ENCODE measurements at regions not wholly inside any gene's neighbourhood (a gene's known extent, or its start where the extent isn't known, plus 50 kb on each side); places are given as distances from the start of the nearest gene placed in this dataset.

DNA sequence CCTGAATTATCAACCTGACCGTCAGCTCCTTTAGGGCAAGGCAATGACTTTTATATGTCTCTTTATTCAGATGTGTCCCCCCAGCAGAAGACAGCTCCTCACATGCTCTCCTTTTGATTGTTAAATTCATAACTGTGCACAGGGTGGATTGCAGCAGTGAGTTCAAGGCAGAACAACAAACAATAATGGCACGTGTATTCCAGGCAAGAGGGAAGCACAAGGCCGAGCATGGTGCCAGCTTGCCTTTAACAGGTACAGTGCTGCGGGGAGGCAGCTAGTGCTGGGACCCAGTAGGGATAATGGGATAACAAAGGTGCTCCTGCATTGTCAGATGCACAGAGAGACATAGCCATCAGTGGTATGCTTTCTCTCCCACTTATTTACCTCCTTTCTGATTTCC is 248.4 kb downstream of the RHOU start:
- no peak overlapping the region for H3K27ac ChIP-seq
- no peak overlapping the region for H3K4me3 ChIP-seq
- TF ChIP-seq, protein P1, sequence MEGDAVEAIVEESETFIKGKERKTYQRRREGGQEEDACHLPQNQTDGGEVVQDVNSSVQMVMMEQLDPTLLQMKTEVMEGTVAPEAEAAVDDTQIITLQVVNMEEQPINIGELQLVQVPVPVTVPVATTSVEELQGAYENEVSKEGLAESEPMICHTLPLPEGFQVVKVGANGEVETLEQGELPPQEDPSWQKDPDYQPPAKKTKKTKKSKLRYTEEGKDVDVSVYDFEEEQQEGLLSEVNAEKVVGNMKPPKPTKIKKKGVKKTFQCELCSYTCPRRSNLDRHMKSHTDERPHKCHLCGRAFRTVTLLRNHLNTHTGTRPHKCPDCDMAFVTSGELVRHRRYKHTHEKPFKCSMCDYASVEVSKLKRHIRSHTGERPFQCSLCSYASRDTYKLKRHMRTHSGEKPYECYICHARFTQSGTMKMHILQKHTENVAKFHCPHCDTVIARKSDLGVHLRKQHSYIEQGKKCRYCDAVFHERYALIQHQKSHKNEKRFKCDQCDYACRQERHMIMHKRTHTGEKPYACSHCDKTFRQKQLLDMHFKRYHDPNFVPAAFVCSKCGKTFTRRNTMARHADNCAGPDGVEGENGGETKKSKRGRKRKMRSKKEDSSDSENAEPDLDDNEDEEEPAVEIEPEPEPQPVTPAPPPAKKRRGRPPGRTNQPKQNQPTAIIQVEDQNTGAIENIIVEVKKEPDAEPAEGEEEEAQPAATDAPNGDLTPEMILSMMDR (IDR thresholded peaks at IDR 0.05), result no peak
- TF ChIP-seq POLR2A (IDR thresholded peaks at IDR 0.05), result no peak
- H3K4me1 ChIP-seq, result peaks cover 0 to 8% (median 0%) of the 10 kb centered on the region in 4 donors
- H3K36me3 ChIP-seq, result no peaks in the 10 kb centered on the region
- H3K9me3 ChIP-seq, result no peaks in the 10 kb centered on the region
- DNase-seq, result peak in 1 of 3 donors; percentile 4
- H3K27me3 ChIP-seq, result no peaks in the 10 kb centered on the region

DNA sequence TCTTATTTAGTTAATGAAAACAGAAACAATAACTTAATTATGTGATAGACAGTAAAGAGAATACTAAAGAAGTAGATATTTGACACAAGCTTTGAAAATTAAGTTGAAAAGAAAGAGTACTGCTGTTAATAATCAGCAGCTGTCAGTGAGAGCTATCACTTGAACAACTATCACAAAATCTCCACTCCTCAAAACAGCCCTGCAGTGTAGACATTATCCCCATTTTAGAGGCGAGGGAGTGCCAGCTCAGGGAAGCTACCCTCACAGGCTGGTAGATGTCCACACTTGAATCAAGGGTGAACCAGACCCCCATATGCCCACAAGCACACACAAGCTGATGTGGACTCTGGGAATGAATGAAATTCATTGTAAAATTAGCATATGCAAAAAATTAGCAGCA is 248.8 kb downstream of the RHOU start:
- Histone ChIP-seq H3K4me1 (peaks cover 0 to 8% (median 0%) of the 10 kb centered on the region in 4 donors), H3K9me3 (no peaks in the 10 kb centered on the region), H3K36me3 (no peaks in the 10 kb centered on the region), H3K4me3 (no peak overlapping the region), H3K27me3 (no peaks in the 10 kb centered on the region), H3K27ac (no peak overlapping the region)
- TF ChIP-seq, protein P1 (IDR thresholded peaks at IDR 0.05), result no peak
- no peak for TF ChIP-seq POLR2A (IDR thresholded peaks at IDR 0.05)
- DNase-seq, result no peak

DNA sequence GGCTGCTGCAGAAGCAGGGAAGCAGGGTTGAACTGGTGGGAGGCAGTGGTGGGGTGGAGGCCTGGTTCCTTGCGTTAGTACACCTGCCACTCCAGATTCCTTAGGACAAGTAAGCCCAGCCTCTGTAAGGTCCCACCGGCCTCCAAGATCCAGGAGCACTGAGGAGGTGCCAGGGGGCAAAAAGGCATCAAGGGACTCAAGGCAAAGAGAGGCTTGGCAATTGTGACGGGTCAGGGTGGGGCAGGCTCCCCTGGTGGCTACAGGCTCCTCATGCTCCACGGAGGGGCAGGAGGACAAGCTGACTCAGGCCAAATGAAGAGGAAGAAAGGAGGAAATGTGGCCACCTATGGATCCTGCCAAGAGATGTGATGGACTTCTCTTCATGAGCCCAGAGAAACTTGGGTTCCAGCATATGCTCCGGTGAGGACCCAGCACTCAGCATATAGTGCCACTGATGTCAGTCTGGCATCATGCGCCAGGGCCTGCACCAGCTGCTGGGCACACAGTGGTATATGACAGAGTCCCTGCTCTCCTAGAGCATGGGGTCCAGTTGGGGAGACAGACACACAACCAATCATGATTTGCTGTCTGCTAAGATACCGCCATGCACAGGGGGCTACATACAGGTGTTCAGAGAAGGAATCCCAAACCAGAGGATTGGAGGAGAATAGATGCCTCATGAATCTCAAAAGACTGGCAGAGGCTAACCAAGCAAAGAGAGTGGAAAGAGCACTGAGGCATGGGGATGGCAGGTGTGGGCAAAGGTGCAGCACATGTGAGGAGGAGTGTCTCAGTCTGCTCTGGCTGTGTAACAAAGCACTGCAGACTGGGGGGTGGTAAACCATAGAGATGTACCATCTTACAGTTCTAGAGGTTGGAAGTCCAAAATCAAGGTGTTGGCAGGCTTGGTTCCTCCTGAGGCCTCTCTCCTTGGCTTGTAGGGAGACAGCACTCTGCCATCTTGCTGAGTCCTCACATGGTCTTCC is 249.7 kb downstream of the RHOU start:
- peak in 1 of 3 donors; percentile 30 for DNase-seq
- Histone ChIP-seq H3K4me3 (no peak overlapping the region), H3K4me1 (peaks cover 0 to 14% (median 0%) of the 10 kb centered on the region in 4 donors), H3K27me3 (no peaks in the 10 kb centered on the region), H3K27ac (no peak overlapping the region), H3K36me3 (no peaks in the 10 kb centered on the region), H3K9me3 (no peaks in the 10 kb centered on the region)
- TF ChIP-seq POLR2A (IDR thresholded peaks at IDR 0.05), result no peak
- TF ChIP-seq, protein P1 (IDR thresholded peaks at IDR 0.05), result no peak

DNA sequence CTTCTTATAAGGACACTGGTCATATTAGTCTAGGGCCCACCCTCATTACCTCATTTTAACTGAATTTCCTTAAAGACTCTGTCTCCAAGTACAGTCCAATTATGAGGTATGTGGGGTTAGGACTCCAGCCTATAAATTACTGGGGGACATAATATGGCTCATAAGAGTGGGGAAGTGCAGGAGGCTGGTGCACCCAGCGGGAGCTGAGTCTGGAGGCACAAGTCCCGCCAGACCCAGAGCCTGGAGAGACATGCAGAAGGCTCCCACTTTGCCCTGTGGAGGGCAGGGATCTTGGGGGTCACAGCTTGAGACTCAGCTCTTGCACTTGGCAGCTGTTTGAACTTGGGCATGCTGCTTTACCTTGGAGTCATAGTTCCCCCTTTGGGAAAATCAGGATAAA is 250.4 kb downstream of the RHOU start:
- Histone ChIP-seq H3K27me3 (no peaks in the 10 kb centered on the region), H3K4me1 (peaks cover 0 to 20% (median 0%) of the 10 kb centered on the region in 4 donors), H3K9me3 (no peaks in the 10 kb centered on the region), H3K27ac (no peak overlapping the region), H3K36me3 (no peaks in the 10 kb centered on the region), H3K4me3 (no peak overlapping the region)
- peak in 1 of 3 donors; percentile 2 for DNase-seq
- TF ChIP-seq, protein P1 (IDR thresholded peaks at IDR 0.05), result no peak
- no peak for TF ChIP-seq POLR2A (IDR thresholded peaks at IDR 0.05)

DNA sequence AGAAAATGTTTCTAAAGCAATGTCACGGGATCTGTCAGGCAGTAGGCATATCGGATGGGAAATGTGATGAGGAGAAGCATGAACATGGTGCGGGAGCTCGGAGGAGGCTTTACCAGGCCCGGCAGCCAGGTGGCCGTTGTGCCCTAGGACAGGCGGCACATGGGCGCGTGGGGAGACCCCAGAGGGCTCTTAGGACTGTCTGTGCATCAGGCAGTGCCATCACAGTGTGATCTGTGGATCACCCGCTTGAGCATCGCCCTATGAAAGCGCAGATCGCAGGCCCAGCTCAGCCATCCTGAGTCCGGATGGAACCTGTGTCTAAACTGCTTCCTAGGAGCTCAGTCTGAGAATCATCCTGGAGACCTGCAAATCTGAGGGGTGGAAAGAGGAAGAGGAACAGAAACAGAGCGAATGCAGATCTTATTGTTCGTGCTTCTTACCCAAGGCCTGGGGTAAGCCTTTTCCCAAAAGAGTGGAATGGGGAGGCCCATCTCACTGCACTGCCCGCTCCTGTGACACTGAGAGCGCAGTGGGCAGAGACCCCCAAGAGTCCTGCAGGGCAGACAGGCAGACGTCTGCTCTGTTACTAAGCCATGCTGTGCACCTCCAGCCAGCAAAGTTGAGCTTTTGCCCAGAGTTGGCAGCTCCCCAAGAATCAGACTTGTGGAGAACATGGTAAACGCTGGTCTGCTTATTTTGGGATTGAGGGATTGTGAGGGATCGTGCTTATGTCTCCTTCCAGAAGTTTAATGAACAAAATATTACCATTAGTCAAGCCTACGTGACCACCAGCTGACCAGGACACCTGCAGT is 251.0 kb downstream of the RHOU start:
- H3K36me3 ChIP-seq, result no peaks in the 10 kb centered on the region
- no peak overlapping the region for H3K4me3 ChIP-seq
- H3K27me3 ChIP-seq, result no peaks in the 10 kb centered on the region
- no peaks in the 10 kb centered on the region for H3K9me3 ChIP-seq
- no peak overlapping the region for H3K27ac ChIP-seq
- DNase-seq, result peak in 1 of 3 donors; percentile 29
- H3K4me1 ChIP-seq, result peaks cover 0 to 24% (median 0%) of the 10 kb centered on the region in 4 donors
- TF ChIP-seq POLR2A (IDR thresholded peaks at IDR 0.05), result no peak
- TF ChIP-seq, protein P1 (IDR thresholded peaks at IDR 0.05), result no peak

Data from Peyer's patch (tissue), 4 donors.